Panc1 (cell line): ENCODE measurements at regions not wholly inside any gene's neighbourhood (a gene's known extent, or its start where the extent isn't known, plus 50 kb on each side); places are given as distances from the start of the nearest gene placed in this dataset.
"Not testable (repeated sequence)": the region's sequence is repeated elsewhere in the genome, so short reads cannot be mapped to it uniquely, and the experiment has no call there.

Experiments used
- POLR2AphosphoS5 ChIP-seq: IDR thresholded peaks from 2 replicates; pipeline ENCODE4 v1.6.1; 2012; ENCODE audit warnings: mild to moderate bottlenecking, low read depth, low read length, moderate library complexity
- SIN3A ChIP-seq: IDR thresholded peaks from 2 replicates; pipeline ENCODE4 v1.6.1; 2012; ENCODE audit warnings: low read depth, mild to moderate bottlenecking, low read length, moderate library complexity, borderline replicate concordance; ENCODE audit not compliant: insufficient read depth
- TF ChIP-seq, protein P1 (sequence below): fragments of 450-650 bp; IDR thresholded peaks from 2 replicates; pipeline ENCODE4 v1.5.1; 2017; ENCODE audit warnings: mild to moderate bottlenecking
- TF ChIP-seq, protein P2 (sequence below), 2 experiments: IDR thresholded peaks; 2 replicates each; pipeline ENCODE4 v1.6.1; 2011 to 2012; ENCODE audit warnings: low read depth in 2 of 2, control low read depth in 1 of 2, low read length in 1 of 2, mild to moderate bottlenecking in 1 of 2, moderate library complexity in 1 of 2; ENCODE audit not compliant: insufficient read depth in 1 of 2

DNA sequence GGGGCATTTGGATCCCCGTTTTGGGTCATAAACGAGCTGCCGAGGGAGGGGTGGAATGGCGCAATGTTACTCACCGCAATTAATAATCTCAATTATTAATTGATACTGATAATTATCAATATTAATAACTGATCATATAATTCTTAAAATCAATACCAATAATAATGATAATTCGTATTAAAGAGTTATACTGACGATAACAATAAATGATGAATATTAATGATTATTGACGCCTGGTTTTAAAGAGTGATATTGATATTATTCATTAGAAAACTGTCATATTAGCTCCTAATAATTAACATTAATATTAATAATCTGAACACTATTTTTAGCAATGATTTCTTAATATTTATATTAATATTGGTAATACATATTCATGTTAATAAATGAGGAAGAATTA is 92.4 kb downstream of the OTOP1 start:
- TF ChIP-seq, protein P1, sequence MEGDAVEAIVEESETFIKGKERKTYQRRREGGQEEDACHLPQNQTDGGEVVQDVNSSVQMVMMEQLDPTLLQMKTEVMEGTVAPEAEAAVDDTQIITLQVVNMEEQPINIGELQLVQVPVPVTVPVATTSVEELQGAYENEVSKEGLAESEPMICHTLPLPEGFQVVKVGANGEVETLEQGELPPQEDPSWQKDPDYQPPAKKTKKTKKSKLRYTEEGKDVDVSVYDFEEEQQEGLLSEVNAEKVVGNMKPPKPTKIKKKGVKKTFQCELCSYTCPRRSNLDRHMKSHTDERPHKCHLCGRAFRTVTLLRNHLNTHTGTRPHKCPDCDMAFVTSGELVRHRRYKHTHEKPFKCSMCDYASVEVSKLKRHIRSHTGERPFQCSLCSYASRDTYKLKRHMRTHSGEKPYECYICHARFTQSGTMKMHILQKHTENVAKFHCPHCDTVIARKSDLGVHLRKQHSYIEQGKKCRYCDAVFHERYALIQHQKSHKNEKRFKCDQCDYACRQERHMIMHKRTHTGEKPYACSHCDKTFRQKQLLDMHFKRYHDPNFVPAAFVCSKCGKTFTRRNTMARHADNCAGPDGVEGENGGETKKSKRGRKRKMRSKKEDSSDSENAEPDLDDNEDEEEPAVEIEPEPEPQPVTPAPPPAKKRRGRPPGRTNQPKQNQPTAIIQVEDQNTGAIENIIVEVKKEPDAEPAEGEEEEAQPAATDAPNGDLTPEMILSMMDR: not testable (repeated sequence)
- not testable (repeated sequence) for TF ChIP-seq POLR2AphosphoS5, SIN3A
- TF ChIP-seq, protein P2, sequence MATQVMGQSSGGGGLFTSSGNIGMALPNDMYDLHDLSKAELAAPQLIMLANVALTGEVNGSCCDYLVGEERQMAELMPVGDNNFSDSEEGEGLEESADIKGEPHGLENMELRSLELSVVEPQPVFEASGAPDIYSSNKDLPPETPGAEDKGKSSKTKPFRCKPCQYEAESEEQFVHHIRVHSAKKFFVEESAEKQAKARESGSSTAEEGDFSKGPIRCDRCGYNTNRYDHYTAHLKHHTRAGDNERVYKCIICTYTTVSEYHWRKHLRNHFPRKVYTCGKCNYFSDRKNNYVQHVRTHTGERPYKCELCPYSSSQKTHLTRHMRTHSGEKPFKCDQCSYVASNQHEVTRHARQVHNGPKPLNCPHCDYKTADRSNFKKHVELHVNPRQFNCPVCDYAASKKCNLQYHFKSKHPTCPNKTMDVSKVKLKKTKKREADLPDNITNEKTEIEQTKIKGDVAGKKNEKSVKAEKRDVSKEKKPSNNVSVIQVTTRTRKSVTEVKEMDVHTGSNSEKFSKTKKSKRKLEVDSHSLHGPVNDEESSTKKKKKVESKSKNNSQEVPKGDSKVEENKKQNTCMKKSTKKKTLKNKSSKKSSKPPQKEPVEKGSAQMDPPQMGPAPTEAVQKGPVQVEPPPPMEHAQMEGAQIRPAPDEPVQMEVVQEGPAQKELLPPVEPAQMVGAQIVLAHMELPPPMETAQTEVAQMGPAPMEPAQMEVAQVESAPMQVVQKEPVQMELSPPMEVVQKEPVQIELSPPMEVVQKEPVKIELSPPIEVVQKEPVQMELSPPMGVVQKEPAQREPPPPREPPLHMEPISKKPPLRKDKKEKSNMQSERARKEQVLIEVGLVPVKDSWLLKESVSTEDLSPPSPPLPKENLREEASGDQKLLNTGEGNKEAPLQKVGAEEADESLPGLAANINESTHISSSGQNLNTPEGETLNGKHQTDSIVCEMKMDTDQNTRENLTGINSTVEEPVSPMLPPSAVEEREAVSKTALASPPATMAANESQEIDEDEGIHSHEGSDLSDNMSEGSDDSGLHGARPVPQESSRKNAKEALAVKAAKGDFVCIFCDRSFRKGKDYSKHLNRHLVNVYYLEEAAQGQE (IDR thresholded peaks at IDR 0.05; ENCODE audit: insufficient read depth in 1 of 2, low read depth in 2 of 2, low read length in 1 of 2): not testable (repeated sequence)
